GM21360 (cell line): ENCODE measurements at regions not wholly inside any gene's neighbourhood (a gene's known extent, or its start where the extent isn't known, plus 50 kb on each side); places are given as distances from the start of the nearest gene placed in this dataset.
A peak's percentile ranks its signal among the peaks of the same experiment; 100 is the strongest.
"Not testable (repeated sequence)": the region's sequence is repeated elsewhere in the genome, so short reads cannot be mapped to it uniquely, and the experiment has no call there.

ENCODE experiments used
- ATAC-seq: cut with Tn5 transposase; IDR thresholded peaks from one replicate; pipeline ENCODE4 v1.9.1; 2021; ENCODE audit warnings: mild to moderate bottlenecking, moderate library complexity; ENCODE audit not compliant: unreplicated experiment

GRCh38 chr10:53230651-53231050, 458.1 kb upstream of the MBL2 start:
- ATAC-seq = no peak

- no peak for ATAC-seq
Observed at GRCh38 chr10:53223851-53224250, 451.3 kb upstream of the MBL2 start.

- ATAC-seq = no peak
Observed at GRCh38 chr10:53222806-53223205, 450.2 kb upstream of the MBL2 start.

- no peak for ATAC-seq
Observed at GRCh38 chr10:53209944-53210611, 437.5 kb upstream of the MBL2 start.

- no peak for ATAC-seq
Observed at GRCh38 chr10:53183733-53184132, 411.1 kb upstream of the MBL2 start.

- no peak for ATAC-seq
Observed at GRCh38 chr10:53177468-53177867, 404.9 kb upstream of the MBL2 start.

- no peak for ATAC-seq
Observed at GRCh38 chr10:53166325-53166724, 393.7 kb upstream of the MBL2 start.

- ATAC-seq = no peak
Observed at GRCh38 chr10:53162856-53163255, 390.3 kb upstream of the MBL2 start.

- ATAC-seq = no peak
Observed at GRCh38 chr10:53161231-53161630, 388.6 kb upstream of the MBL2 start.

GRCh38 chr10:53155674-53156073, 383.1 kb upstream of the MBL2 start:
- not testable (repeated sequence) for ATAC-seq

- no peak for ATAC-seq
Observed at GRCh38 chr10:53153831-53154230, 381.2 kb upstream of the MBL2 start.

GRCh38 chr10:53140506-53140905, 367.9 kb upstream of the MBL2 start:
- no peak for ATAC-seq

- no peak for ATAC-seq
Observed at GRCh38 chr10:53135897-53136253, 363.3 kb upstream of the MBL2 start.

GRCh38 chr10:53135213-53135896, 362.8 kb upstream of the MBL2 start:
- no peak for ATAC-seq

GRCh38 chr10:53134050-53134449, 361.5 kb upstream of the MBL2 start:
- ATAC-seq = no peak

- ATAC-seq = no peak
Observed at GRCh38 chr10:53130337-53130736, 357.8 kb upstream of the MBL2 start.

- no peak for ATAC-seq
Observed at GRCh38 chr10:53127686-53128085, 355.1 kb upstream of the MBL2 start.

- no peak for ATAC-seq
Observed at GRCh38 chr10:53123311-53123710, 350.7 kb upstream of the MBL2 start.

- ATAC-seq = peak; percentile 65
Observed at GRCh38 chr10:53122281-53122680, 349.7 kb upstream of the MBL2 start.

- no peak for ATAC-seq
Observed at GRCh38 chr10:53115660-53116059, 343.1 kb upstream of the MBL2 start.

- ATAC-seq = no peak
Observed at GRCh38 chr10:53111529-53111928, 338.9 kb upstream of the MBL2 start.

GRCh38 chr10:53109320-53109719, 336.7 kb upstream of the MBL2 start:
- no peak for ATAC-seq
